ENCODE measurements at regions not wholly inside any gene's neighbourhood (a gene's known extent, or its start where the extent isn't known, plus 50 kb on each side); places are given as distances from the start of the nearest gene placed in this dataset.

GRCh38 chr4:17092736-17093437 lies 194.4 kb upstream of the LDB2 start:
- TF ChIP-seq CTCF (IDR thresholded peaks at IDR 0.05; ENCODE audit: low read depth, low read length, poor library complexity, severe bottlenecking): no peak
- TF ChIP-seq EZH2phosphoT487 (IDR thresholded peaks at IDR 0.05; ENCODE audit: borderline replicate concordance, low read length): no peak

All from DOHH2 (cell line).